HG03521 (cell line): ENCODE measurements at regions not wholly inside any gene's neighbourhood (a gene's known extent, or its start where the extent isn't known, plus 50 kb on each side); places are given as distances from the start of the nearest gene placed in this dataset.
A peak's percentile ranks its signal among the peaks of the same experiment; 100 is the strongest.
"Not testable (repeated sequence)": the region's sequence is repeated elsewhere in the genome, so short reads cannot be mapped to it uniquely, and the experiment has no call there.

Experiments
- ATAC-seq: cut with Tn5 transposase; IDR thresholded peaks from one replicate; pipeline ENCODE4 v1.9.1; 2021; ENCODE audit warnings: mild to moderate bottlenecking, moderate library complexity; ENCODE audit not compliant: unreplicated experiment

DNA sequence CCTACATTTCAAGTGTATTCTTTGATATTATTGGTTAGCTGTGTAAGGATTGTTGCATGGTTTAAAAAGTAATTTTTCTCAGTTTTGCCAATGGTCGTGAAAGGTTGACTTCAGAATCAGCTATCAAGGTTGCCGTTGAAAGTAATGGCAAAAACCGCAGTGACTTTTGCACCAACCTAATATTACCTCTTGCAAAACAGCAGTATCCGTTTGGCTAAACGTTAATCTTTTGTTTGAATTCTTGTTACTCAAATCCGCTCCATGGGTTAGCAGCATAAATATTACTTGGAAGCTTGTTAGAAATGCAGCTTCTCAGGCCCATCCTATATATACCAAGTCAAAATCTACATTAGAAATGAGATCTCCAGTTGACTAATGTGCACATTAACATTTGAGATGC, 141.6 kb upstream of the PRSS12 start:
- not testable (repeated sequence) for ATAC-seq

DNA sequence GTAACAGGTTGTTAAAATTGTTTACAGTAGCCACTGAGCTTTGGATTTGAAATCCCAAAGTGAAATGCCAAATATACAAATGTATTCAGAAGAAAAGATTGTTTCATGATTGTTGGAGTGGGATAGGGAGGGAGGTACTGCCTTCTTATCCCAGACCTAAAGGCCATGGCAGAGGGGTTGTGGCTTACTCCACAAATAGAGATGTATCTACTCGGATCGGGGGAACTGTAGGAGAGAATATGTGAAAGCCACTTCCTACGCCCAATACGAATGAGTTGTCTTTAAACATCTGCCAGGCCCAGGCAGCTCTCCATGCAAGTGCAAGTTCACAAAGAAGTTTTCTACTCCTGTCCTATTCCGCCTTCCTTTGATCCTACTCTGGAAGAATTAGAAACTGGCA, 150.2 kb upstream of the PRSS12 start:
- not testable (repeated sequence) for ATAC-seq

DNA sequence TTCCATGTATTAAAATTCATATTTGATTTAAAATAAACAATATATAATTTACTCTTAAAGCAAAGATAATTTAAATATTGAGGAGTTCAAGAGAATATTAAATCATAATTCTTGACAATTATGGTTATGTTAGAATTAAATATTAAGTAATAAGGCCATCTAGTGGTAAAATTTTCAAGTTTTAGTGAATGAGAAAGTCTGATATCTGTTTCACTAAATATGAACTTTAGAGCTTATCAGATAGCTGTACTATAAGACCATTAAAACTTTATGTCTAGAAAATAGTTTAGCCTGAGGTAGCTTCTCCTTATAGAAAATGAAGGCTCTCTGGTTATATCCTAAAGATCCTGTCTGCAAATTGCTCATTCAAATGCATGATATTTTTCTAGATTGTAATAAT, 152.1 kb upstream of the PRSS12 start:
- not testable (repeated sequence) for ATAC-seq

DNA sequence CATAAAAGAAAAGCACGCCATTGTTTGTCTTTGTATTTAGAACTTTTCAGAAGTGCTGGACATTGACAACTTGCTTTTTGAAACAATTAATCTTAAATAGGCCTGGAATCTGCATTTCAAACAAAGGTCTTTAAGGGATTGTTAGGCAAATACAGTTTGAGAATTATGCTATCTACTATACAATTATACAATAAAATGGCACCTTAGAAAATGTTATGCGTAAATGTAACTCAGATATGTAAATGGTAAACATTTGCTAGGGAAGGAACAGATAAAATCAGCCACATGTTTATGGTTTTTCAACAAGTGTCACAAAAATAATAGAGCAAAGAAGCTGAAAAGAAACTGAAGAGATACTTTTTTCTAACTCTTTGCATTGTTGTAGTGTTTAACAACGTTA, 152.7 kb upstream of the PRSS12 start:
- ATAC-seq: not testable (repeated sequence)

DNA sequence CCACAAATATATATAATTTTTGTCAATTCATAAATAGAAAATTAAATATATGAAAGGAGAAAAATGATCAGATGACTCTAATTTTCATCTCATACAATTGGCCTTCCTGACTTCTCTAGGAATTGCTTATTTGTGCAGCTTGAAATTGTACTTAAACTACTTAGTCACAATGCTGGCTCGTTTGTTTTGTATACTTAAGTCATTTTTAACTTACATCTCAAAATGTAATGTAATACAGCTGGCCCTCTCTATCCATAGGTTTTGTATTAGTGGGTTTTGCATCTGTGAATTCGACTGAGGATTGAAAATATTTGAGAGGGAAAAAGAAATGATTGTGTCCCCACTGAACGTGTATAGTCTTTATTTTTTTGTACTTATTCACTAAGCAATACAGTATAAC, 160.1 kb upstream of the PRSS12 start:
- ATAC-seq: not testable (repeated sequence)

GRCh38 chr4:118514332-118514731, 161.5 kb upstream of the PRSS12 start:
- not testable (repeated sequence) for ATAC-seq

GRCh38 chr4:118516107-118516506, 163.3 kb upstream of the PRSS12 start:
- ATAC-seq: not testable (repeated sequence)

DNA sequence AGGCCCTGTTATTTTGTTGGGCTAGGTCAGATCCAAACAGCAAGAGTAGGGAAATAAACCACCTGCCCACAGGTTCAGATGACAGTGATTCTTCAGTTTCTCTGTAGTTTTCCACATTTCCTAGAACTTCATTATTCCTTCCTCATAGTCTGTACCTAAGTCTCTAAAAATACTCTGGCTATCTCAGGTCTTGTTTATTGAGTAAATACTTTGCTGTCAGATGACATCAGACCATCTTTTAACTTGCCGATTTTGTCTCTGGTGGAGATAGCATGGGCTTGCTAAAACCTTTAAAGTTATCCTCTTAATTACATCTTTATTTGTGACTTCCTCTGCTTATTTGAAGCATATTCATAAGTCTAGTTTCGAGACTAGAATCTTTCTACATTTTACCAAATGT, 155.1 kb upstream of the METTL14 start:
- ATAC-seq: not testable (repeated sequence)

DNA sequence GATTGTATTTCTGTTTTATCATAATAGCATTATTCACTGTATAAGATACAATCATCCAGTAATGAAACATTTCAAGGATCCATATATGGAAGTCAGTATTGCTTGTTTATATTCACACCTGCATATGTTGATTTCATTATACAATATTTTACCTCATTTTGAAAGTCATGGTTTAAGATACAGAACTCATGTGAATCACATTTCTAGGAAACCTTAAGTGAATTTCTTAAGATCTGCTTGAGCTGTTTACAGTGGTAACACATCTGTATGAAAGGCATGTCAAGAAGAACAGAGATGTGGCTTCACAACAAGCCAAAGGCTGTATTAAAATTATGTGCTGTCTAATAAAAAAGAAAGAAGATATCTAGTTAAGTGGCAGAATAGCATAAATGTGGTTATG, 153.2 kb upstream of the METTL14 start:
- not testable (repeated sequence) for ATAC-seq

- not testable (repeated sequence) for ATAC-seq
These were observed 149.4 kb upstream of the METTL14 start for GRCh38 chr4:118535788-118536187.

DNA sequence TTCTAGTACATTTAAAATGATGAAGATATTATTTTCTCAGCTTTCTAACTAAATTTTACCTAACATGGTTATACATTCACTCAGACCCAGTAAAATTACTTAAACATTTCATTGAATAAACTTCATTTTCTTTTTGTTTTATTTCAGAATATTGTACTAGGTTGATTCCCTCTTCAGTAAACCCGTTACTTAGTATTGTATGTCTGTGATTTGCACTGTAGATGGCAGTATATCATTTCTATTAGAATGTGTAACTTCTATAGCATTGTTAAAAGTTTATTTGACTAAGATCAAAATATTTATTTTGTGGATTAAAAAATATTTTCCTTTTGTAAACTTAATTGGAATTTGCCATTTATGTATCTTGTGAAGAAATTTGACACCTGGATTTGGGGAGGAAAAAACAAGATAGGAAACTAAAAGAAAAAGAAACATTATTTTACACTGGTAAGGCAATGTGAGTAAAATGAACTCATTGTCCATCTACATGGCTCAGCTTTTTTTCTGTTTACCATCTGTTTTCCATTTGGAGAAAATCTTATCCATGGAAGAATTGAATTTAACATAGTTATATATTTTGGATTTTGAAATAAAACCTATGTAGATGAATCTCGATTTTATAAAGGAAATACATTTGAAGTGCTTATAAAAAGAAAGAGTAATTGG, 145.6 kb upstream of the METTL14 start:
- not testable (repeated sequence) for ATAC-seq

DNA sequence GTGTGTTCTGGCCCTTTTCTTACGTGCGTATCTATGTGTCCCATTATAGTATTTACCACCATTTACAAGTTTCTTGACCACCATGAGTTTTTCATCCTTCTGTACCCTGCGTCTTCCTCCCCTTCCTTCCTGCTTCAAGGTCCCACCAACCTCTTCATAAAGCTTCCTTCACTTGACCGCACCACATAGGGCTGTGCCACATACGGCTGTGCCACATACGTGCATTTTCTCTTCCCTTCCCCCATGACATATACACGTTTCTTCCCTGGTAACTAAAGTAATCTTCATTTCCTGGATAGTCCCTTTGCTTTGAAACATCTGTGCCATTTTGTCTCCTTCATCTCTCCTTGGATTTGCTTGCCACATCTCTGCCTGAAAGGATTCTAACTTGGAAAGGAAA, 128.6 kb upstream of the METTL14 start:
- ATAC-seq: not testable (repeated sequence)

DNA sequence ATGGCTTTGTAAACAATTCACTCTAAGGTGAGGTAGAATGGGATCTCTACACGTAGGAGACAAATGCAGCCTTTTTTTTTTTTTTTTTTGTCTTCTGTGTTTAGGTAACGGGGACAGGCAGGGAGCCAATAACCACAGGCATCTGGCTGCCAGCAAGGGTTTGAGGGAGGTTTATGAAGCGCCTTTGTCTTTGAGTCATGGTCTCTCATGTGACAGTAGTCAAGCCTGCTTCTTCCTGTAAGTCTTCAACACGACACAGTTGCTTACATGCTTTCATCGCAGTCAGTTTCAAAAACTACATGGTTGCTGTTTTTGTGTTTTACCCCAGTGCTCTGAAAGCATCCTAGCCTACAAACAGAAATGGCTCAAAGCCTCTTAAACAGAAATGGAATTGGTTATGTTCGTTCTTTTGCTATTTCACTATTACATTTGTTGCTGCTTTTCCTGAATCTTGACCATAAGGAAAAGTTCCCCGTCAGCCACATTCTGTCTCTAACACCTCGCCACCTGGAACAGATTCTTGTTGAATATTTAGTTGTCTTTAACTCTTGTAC, 127.8 kb upstream of the METTL14 start:
- no peak for ATAC-seq

GRCh38 chr4:118558188-118558587, 127.0 kb upstream of the METTL14 start:
- ATAC-seq: not testable (repeated sequence)

DNA sequence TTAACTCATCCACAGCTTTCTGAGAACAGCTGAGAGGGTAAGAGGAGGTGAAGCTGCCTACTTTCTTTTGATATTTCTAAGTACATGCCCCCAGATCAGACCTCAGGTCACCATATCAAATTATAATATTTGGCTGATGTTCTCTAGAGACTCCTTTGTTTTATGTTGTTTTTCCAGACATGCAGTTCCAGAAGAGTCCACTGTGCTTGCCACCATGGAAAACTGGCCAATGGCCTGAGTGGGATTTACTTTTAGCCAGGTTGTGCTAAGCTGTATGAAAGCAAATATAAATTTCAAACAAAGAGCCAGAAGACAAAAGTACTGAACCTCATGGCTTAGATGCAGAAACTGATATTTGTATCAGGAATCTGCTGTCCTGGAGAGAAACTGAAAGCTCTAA, 123.6 kb upstream of the METTL14 start:
- not testable (repeated sequence) for ATAC-seq

GRCh38 chr4:118566003-118566513, 119.1 kb upstream of the METTL14 start:
- ATAC-seq: peak; percentile 57

DNA sequence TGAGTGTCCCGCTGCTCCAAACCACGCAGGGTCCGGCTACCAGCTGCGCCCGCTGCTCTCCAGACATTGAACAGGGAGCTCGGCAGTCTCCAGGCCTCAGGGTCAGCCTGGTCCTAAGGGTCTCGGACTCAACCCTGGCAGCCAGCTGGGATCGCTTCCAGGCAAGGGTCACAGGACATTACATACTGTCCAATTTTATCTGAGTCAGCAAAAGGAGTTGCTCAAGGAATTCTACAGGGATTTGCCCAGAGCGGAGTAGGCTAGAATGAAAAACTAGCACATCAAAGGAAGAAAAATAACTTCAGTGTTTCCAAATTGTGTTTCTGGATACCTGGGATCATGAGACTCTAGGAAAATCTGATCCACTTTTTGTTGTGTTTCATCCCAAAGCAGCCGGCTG, 112.2 kb upstream of the METTL14 start:
- ATAC-seq: not testable (repeated sequence)

GRCh38 chr4:118574251-118574913, 110.8 kb upstream of the METTL14 start:
- not testable (repeated sequence) for ATAC-seq

DNA sequence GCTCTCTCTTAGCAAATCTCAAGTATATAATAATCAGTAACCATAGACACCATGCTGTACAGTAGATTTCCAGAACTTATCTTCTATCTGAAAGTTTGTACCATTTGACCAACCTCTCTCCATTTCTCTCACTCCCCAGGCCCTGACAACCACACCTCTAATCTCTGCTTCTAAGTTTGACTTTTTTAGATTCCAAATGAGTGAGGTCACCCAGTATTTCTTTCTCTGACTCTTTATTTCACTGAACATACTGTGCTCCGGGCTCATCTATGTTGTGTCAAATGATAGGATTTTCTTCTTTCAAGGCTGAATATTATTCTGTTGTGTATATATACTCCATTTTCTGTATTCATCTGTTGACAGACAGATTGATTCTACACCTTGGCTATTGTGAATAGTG, 110.1 kb upstream of the METTL14 start:
- not testable (repeated sequence) for ATAC-seq

GRCh38 chr4:118575726-118576125, 109.5 kb upstream of the METTL14 start:
- not testable (repeated sequence) for ATAC-seq

- not testable (repeated sequence) for ATAC-seq
These were observed 108.4 kb upstream of the METTL14 start for GRCh38 chr4:118576709-118577219.

- ATAC-seq: no peak
These were observed 100.2 kb upstream of the METTL14 start for GRCh38 chr4:118585015-118585414.
